Mammary epithelial cell (primary cell): ENCODE measurements at regions not wholly inside any gene's neighbourhood (a gene's known extent, or its start where the extent isn't known, plus 50 kb on each side); places are given as distances from the start of the nearest gene placed in this dataset.

ENCODE experiments used
- EZH2 ChIP-seq: IDR thresholded peaks from 2 replicates; pipeline ENCODE4 v1.6.1; 2012; ENCODE audit warnings: low read length, inconsistent platforms, borderline replicate concordance
- TF ChIP-seq, protein P1 (sequence below), 2 donors: IDR thresholded peaks in 1 of 2; conservative IDR thresholded peaks in 1 of 2; 2 replicates each; pipeline ENCODE4 v1.5.1; 2011 to 2012; ENCODE audit warnings: inconsistent platforms in 2 of 2, low read length in 2 of 2, mild to moderate bottlenecking in 2 of 2, control low read depth in 1 of 2, low read depth in 1 of 2; ENCODE audit not compliant: insufficient read depth in 1 of 2; ENCODE audit errors: extremely low read depth in 1 of 2

GRCh38 chr18:10351219-10351818 lies 103.1 kb upstream of the APCDD1 start:
- no peak for TF ChIP-seq EZH2
- TF ChIP-seq, protein P1, sequence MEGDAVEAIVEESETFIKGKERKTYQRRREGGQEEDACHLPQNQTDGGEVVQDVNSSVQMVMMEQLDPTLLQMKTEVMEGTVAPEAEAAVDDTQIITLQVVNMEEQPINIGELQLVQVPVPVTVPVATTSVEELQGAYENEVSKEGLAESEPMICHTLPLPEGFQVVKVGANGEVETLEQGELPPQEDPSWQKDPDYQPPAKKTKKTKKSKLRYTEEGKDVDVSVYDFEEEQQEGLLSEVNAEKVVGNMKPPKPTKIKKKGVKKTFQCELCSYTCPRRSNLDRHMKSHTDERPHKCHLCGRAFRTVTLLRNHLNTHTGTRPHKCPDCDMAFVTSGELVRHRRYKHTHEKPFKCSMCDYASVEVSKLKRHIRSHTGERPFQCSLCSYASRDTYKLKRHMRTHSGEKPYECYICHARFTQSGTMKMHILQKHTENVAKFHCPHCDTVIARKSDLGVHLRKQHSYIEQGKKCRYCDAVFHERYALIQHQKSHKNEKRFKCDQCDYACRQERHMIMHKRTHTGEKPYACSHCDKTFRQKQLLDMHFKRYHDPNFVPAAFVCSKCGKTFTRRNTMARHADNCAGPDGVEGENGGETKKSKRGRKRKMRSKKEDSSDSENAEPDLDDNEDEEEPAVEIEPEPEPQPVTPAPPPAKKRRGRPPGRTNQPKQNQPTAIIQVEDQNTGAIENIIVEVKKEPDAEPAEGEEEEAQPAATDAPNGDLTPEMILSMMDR (conservative IDR thresholded peaks at IDR 0.05 in 1 of 2, IDR thresholded peaks at IDR 0.05 in 1 of 2; ENCODE audit: extremely low read depth in 1 of 2, insufficient read depth in 1 of 2, low read depth in 1 of 2, low read length in 2 of 2), result no peak
